ENCODE measurements at regions not wholly inside any gene's neighbourhood (a gene's known extent, or its start where the extent isn't known, plus 50 kb on each side); places are given as distances from the start of the nearest gene placed in this dataset.

- no peak for DNase-seq
Observed at GRCh38 chr5:174159327-174160114, 114.0 kb downstream of the NSG2 start.

- DNase-seq, result no peak
Observed at GRCh38 chr5:174165406-174165805, 119.9 kb downstream of the NSG2 start.

- no peak for DNase-seq
Observed at GRCh38 chr5:174166231-174167079, 120.9 kb downstream of the NSG2 start.

GRCh38 chr5:174167080-174167910, 121.8 kb downstream of the NSG2 start:
- no peak for DNase-seq

GRCh38 chr5:174172152-174172551, 126.6 kb downstream of the NSG2 start:
- no peak for DNase-seq

GRCh38 chr5:174172566-174172965, 127.1 kb downstream of the NSG2 start:
- no peak for DNase-seq

- DNase-seq, result no peak
Observed at GRCh38 chr5:174173766-174174165, 128.3 kb downstream of the NSG2 start.

- DNase-seq, result no peak
Observed at GRCh38 chr5:174175716-174176268, 130.3 kb downstream of the NSG2 start.

GRCh38 chr5:174176511-174176910, 131.0 kb downstream of the NSG2 start:
- DNase-seq, result no peak

GRCh38 chr5:174177531-174177930, 132.0 kb downstream of the NSG2 start:
- DNase-seq, result no peak

GRCh38 chr5:174177976-174178605, 132.6 kb downstream of the NSG2 start:
- no peak for DNase-seq

GRCh38 chr5:174180639-174181038, 135.1 kb downstream of the NSG2 start:
- no peak for DNase-seq

- no peak for DNase-seq
Observed at GRCh38 chr5:174182111-174182510, 136.6 kb downstream of the NSG2 start.

- no peak for DNase-seq
Observed at GRCh38 chr5:174183701-174184100, 138.2 kb downstream of the NSG2 start.

- DNase-seq, result no peak
Observed at GRCh38 chr5:174185506-174185905, 140.0 kb downstream of the NSG2 start.

- DNase-seq, result no peak
Observed at GRCh38 chr5:174186096-174186695, 140.7 kb downstream of the NSG2 start.

GRCh38 chr5:174187001-174187400, 141.5 kb downstream of the NSG2 start:
- no peak for DNase-seq

- DNase-seq, result no peak
Observed at GRCh38 chr5:174187481-174187880, 142.0 kb downstream of the NSG2 start.

- no peak for DNase-seq
Observed at GRCh38 chr5:174188295-174188694, 142.8 kb downstream of the NSG2 start.

GRCh38 chr5:174189654-174190541, 144.4 kb downstream of the NSG2 start:
- DNase-seq, result no peak

- DNase-seq, result no peak
Observed at GRCh38 chr5:174191076-174191475, 145.6 kb downstream of the NSG2 start.

All from NCI-H1105 (cell line).